ENCODE measurements at regions not wholly inside any gene's neighbourhood (a gene's known extent, or its start where the extent isn't known, plus 50 kb on each side); places are given as distances from the start of the nearest gene placed in this dataset.

GRCh38 chr12:14315501-14315900, 50.0 kb upstream of the ATF7IP start:
- no peak for FAIRE-seq
- Histone ChIP-seq H3K4me3 (no peak overlapping the region), H3K4me2 (no peak overlapping the region), H3K9me3 (no peaks in the 10 kb centered on the region; the same call in 2 of the 3 replicates), H3K4me1 (no peaks in the 10 kb centered on the region), H3K27ac (no peak overlapping the region)
- no peak for DNase-seq (ENCODE audit: low read depth in 1 of 2, low spot score in 1 of 2)
- no peak for TF ChIP-seq FOXS1 (CRISPR knock-in tag; IDR thresholded peaks at IDR 0.05)
- no peak for TF ChIP-seq CEBPB (IDR thresholded peaks at IDR 0.05)
- ATAC-seq = no peak
- ChIA-PET POLR2A (no interaction called here), CTCF (interaction anchor here (1.2 kb wide), 1 partner anchor 18 kb away, joined by 3 read pairs; no protein-coding TSS in a partner anchor)

Small RNAs in the stretch of these regions (small RNA-seq; reads per million reads assigned to genes)
- gene AC092470.1 = 0 reads per million in 6 experiments
- 0 reads per million in 6 experiments for gene AC135001.1
- 0 reads per million in 6 experiments for gene MRPS18CP4
- 0 reads per million in 6 experiments for gene RNU6-491P
